Adrenal gland (tissue), 5 donors: ENCODE measurements at regions not wholly inside any gene's neighbourhood (a gene's known extent, or its start where the extent isn't known, plus 50 kb on each side); places are given as distances from the start of the nearest gene placed in this dataset.

Experiments used
- CTCF ChIP-seq, 6 experiments: fragments of 450-650 bp in 4 of 6; fragments of 200-600 bp in 2 of 6; sonication (generic) in 1 of 6; IDR thresholded peaks; 1 replicate in 5 of 6; 2 replicates in 1 of 6; pipeline versions ENCODE4 v1.5.1 to v1.8.0; 2016 to 2021; ENCODE audit warnings: antibody characterized with exemption in 6 of 6, mild to moderate bottlenecking in 2 of 6, moderate library complexity in 1 of 6
- POLR2A ChIP-seq, 2 donors: fragments of 450-650 bp; IDR thresholded peaks; one replicate each; pipeline ENCODE4 v1.6.1; 2017; ENCODE audit warnings: antibody characterized with exemption in 2 of 2, mild to moderate bottlenecking in 2 of 2, moderate library complexity in 1 of 2
- donor health status: DM: no; HTN: no; CAD: no.

GRCh38 chr20:52252664-52253063, 61.1 kb upstream of the ZFP64 start:
- TF ChIP-seq CTCF (IDR thresholded peaks at IDR 0.05), result no peak
- TF ChIP-seq POLR2A (IDR thresholded peaks at IDR 0.05), result no peak
